Glomerular visceral epithelial cell (primary cell): ENCODE measurements at regions not wholly inside any gene's neighbourhood (a gene's known extent, or its start where the extent isn't known, plus 50 kb on each side); places are given as distances from the start of the nearest gene placed in this dataset.

Experiments
- DNase-seq: peaks from one replicate; pipeline ENCODE4 v3.0.0-alpha.2; 2016; ENCODE audit errors: extremely low spot score

- DNase-seq = no peak
Measured at GRCh38 chr3:933326-933725, 159.5 kb upstream of the CNTN6 start.

GRCh38 chr3:944786-945185 is 148.0 kb upstream of the CNTN6 start:
- DNase-seq = no peak

GRCh38 chr3:945738-946137 is 147.1 kb upstream of the CNTN6 start:
- DNase-seq = no peak

- DNase-seq = no peak
Measured at GRCh38 chr3:952906-953305, 139.9 kb upstream of the CNTN6 start.

GRCh38 chr3:963255-963654 is 129.6 kb upstream of the CNTN6 start:
- DNase-seq = no peak

GRCh38 chr3:963755-964154 is 129.1 kb upstream of the CNTN6 start:
- DNase-seq = no peak

GRCh38 chr3:965826-966225 is 127.0 kb upstream of the CNTN6 start:
- no peak for DNase-seq

- DNase-seq = no peak
Measured at GRCh38 chr3:966341-966740, 126.5 kb upstream of the CNTN6 start.

- DNase-seq = no peak
Measured at GRCh38 chr3:973340-973739, 119.5 kb upstream of the CNTN6 start.

GRCh38 chr3:976006-976405 is 116.8 kb upstream of the CNTN6 start:
- DNase-seq = no peak

- no peak for DNase-seq
Measured at GRCh38 chr3:981156-981555, 111.7 kb upstream of the CNTN6 start.

- no peak for DNase-seq
Measured at GRCh38 chr3:988785-989184, 104.0 kb upstream of the CNTN6 start.

GRCh38 chr3:992871-993270 is 100.0 kb upstream of the CNTN6 start:
- DNase-seq = no peak

- no peak for DNase-seq
Measured at GRCh38 chr3:1002010-1002409, 90.8 kb upstream of the CNTN6 start.

GRCh38 chr3:1007866-1008265 is 85.0 kb upstream of the CNTN6 start:
- peak; percentile 9 for DNase-seq

- no peak for DNase-seq
Measured at GRCh38 chr3:1010228-1010627, 82.6 kb upstream of the CNTN6 start.

- DNase-seq = no peak
Measured at GRCh38 chr3:1015826-1016225, 77.0 kb upstream of the CNTN6 start.

- DNase-seq = no peak
Measured at GRCh38 chr3:1017870-1018269, 75.0 kb upstream of the CNTN6 start.

- no peak for DNase-seq
Measured at GRCh38 chr3:1019157-1019556, 73.7 kb upstream of the CNTN6 start.

GRCh38 chr3:1026395-1026794 is 66.4 kb upstream of the CNTN6 start:
- DNase-seq = no peak

- DNase-seq = no peak
Measured at GRCh38 chr3:1036207-1036826, 56.5 kb upstream of the CNTN6 start.

- DNase-seq = no peak
Measured at GRCh38 chr3:1037631-1038030, 55.2 kb upstream of the CNTN6 start.
